ENCODE measurements at regions not wholly inside any gene's neighbourhood (a gene's known extent, or its start where the extent isn't known, plus 50 kb on each side); places are given as distances from the start of the nearest gene placed in this dataset.

- H3K27me3 ChIP-seq: no peaks in the 10 kb centered on the region
- no peak for DNase-seq (ENCODE audit: extremely low spot score in 2 of 2)
- no peaks in the 10 kb centered on the region for H3K36me3 ChIP-seq
- peaks cover 71% of the 10 kb centered on the region for H3K4me1 ChIP-seq
- intact Hi-C loops (cut with DNase I): loop anchor here (5.0 kb wide), 1 partner anchor 77 kb away; the partner anchor contains the start of gene IRF2BPL
- peak overlapping the region; percentile 27 for H3K27ac ChIP-seq
- no peak overlapping the region for H3K4me3 ChIP-seq
- no peaks in the 10 kb centered on the region for H3K9me3 ChIP-seq
- TF ChIP-seq, protein P1, sequence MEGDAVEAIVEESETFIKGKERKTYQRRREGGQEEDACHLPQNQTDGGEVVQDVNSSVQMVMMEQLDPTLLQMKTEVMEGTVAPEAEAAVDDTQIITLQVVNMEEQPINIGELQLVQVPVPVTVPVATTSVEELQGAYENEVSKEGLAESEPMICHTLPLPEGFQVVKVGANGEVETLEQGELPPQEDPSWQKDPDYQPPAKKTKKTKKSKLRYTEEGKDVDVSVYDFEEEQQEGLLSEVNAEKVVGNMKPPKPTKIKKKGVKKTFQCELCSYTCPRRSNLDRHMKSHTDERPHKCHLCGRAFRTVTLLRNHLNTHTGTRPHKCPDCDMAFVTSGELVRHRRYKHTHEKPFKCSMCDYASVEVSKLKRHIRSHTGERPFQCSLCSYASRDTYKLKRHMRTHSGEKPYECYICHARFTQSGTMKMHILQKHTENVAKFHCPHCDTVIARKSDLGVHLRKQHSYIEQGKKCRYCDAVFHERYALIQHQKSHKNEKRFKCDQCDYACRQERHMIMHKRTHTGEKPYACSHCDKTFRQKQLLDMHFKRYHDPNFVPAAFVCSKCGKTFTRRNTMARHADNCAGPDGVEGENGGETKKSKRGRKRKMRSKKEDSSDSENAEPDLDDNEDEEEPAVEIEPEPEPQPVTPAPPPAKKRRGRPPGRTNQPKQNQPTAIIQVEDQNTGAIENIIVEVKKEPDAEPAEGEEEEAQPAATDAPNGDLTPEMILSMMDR (IDR thresholded peaks at IDR 0.05): no peak
- no peak for TF ChIP-seq POLR2AphosphoS5 (IDR thresholded peaks at IDR 0.05; ENCODE audit: insufficient read depth in 1 of 2, low read depth in 1 of 2)
- TF ChIP-seq POLR2A (IDR thresholded peaks at IDR 0.05): no peak
These were observed 78.2 kb downstream of the IRF2BPL start for GRCh38 chr14:76950055-76951020.

GRCh38 chr14:76948976-76949375 is 79.5 kb downstream of the IRF2BPL start:
- peaks cover 58% of the 10 kb centered on the region for H3K4me1 ChIP-seq
- H3K4me3 ChIP-seq: no peak overlapping the region
- TF ChIP-seq POLR2A (IDR thresholded peaks at IDR 0.05): no peak
- TF ChIP-seq, protein P1 (IDR thresholded peaks at IDR 0.05): no peak
- TF ChIP-seq POLR2AphosphoS5 (IDR thresholded peaks at IDR 0.05; ENCODE audit: insufficient read depth in 1 of 2, low read depth in 1 of 2): no peak
- H3K27ac ChIP-seq: peak overlapping the region; percentile 80
- no peaks in the 10 kb centered on the region for H3K36me3 ChIP-seq
- H3K9me3 ChIP-seq: no peaks in the 10 kb centered on the region
- no peak for DNase-seq (ENCODE audit: extremely low spot score in 2 of 2)
- intact Hi-C loops (cut with DNase I): no loop called here
- H3K27me3 ChIP-seq: no peaks in the 10 kb centered on the region

DNA sequence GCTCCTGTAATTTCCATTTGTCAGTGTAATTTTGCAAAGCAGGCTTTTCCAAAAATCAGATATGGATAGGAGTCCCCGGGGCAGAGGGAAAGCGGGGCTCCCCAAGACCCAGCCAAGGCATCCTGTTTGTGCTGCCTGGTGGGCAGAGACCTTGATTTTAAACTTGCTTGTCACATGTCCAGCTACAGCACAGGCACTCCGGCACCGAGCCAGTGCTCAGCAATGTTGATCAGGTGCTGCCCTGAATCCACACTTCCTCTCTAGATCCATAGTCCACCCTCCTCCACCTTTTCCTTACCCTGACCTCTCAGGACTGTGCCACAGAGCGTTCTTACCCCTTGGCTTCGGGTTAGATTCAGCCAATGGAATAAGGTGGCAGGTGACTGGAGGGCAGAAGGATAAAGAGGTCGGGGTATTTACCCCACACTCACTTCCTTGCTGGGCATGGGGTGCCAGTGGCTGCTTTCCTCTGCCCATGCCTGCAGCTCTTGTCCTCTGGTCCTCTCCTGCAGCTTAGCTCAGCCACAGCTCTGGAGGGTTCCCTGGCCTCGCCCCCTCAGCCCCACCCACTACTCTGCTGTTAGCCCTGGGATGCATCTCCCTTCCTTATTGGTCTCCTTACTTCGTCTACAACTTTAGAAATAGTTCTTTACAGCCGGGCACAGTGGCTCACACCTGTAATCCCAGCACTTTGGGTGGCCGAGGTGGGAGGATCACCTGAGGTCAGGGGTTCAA is 80.1 kb downstream of the IRF2BPL start:
- Histone ChIP-seq H3K36me3 (no peaks in the 10 kb centered on the region), H3K9me3 (no peaks in the 10 kb centered on the region), H3K4me3 (no peak overlapping the region), H3K27me3 (no peaks in the 10 kb centered on the region), H3K4me1 (peaks cover 52% of the 10 kb centered on the region), H3K27ac (peak overlapping the region; percentile 80)
- TF ChIP-seq, protein P1 (IDR thresholded peaks at IDR 0.05): no peak
- TF ChIP-seq POLR2AphosphoS5 (IDR thresholded peaks at IDR 0.05; ENCODE audit: insufficient read depth in 1 of 2, low read depth in 1 of 2) (no peak), POLR2A (IDR thresholded peaks at IDR 0.05) (no peak)
- DNase-seq (ENCODE audit: extremely low spot score in 2 of 2): no peak
- intact Hi-C loops (cut with DNase I): no loop called here

GRCh38 chr14:76947838-76948184 is 80.7 kb downstream of the IRF2BPL start:
- H3K4me3 ChIP-seq: peak overlapping the region in 1 of 2 donors; percentile 33
- TF ChIP-seq POLR2AphosphoS5 (IDR thresholded peaks at IDR 0.05; ENCODE audit: insufficient read depth in 1 of 2, low read depth in 1 of 2) (no peak), POLR2A (IDR thresholded peaks at IDR 0.05) (no peak)
- TF ChIP-seq, protein P1 (IDR thresholded peaks at IDR 0.05): no peak
- intact Hi-C loops (cut with DNase I): no loop called here
- H3K9me3 ChIP-seq: no peaks in the 10 kb centered on the region
- H3K27me3 ChIP-seq: no peaks in the 10 kb centered on the region
- DNase-seq (ENCODE audit: extremely low spot score in 2 of 2): no peak
- H3K27ac ChIP-seq: peak overlapping the region; percentile 80
- H3K4me1 ChIP-seq: peaks cover 47% of the 10 kb centered on the region
- H3K36me3 ChIP-seq: no peaks in the 10 kb centered on the region

All from vagina (tissue), 2 donors.